ENCODE measurements at regions not wholly inside any gene's neighbourhood (a gene's known extent, or its start where the extent isn't known, plus 50 kb on each side); places are given as distances from the start of the nearest gene placed in this dataset.

GRCh38 chr1:91575909-91576519 is 75.4 kb downstream of the CDC7 start:
- peaks cover 7% of the 10 kb centered on the region for H3K4me1 ChIP-seq
- H3K27me3 ChIP-seq = no peaks in the 10 kb centered on the region
- DNase-seq (ENCODE audit: low spot score in 2 of 2) = no peak
- no peaks in the 10 kb centered on the region for H3K36me3 ChIP-seq
- no peak overlapping the region for H3K27ac ChIP-seq
- TF ChIP-seq EP300 (IDR thresholded peaks at IDR 0.05) = no peak
- no peak for TF ChIP-seq CTCF (IDR thresholded peaks at IDR 0.05)
- TF ChIP-seq POLR2A (IDR thresholded peaks at IDR 0.05) = no peak
- no peak for TF ChIP-seq POLR2AphosphoS5 (IDR thresholded peaks at IDR 0.05)
- H3K9me3 ChIP-seq = no peaks in the 10 kb centered on the region
- H3K4me3 ChIP-seq = no peak overlapping the region
- 75% methylated on average over 4 of the region's 4 CpGs for WGBS

GRCh38 chr1:91578320-91579109 is 77.9 kb downstream of the CDC7 start:
- Histone ChIP-seq H3K9me3 (no peaks in the 10 kb centered on the region), H3K4me1 (peaks cover 7% of the 10 kb centered on the region), H3K36me3 (no peaks in the 10 kb centered on the region), H3K27me3 (no peaks in the 10 kb centered on the region), H3K27ac (no peak overlapping the region), H3K4me3 (no peak overlapping the region)
- no peak for DNase-seq (ENCODE audit: low spot score in 2 of 2)
- TF ChIP-seq POLR2AphosphoS5 (IDR thresholded peaks at IDR 0.05) (no peak), EP300 (IDR thresholded peaks at IDR 0.05) (no peak), CTCF (IDR thresholded peaks at IDR 0.05) (no peak), POLR2A (IDR thresholded peaks at IDR 0.05) (no peak)
- 85% methylated on average over 5 of the region's 5 CpGs for WGBS

GRCh38 chr1:91579658-91580228 is 79.1 kb downstream of the CDC7 start:
- Histone ChIP-seq H3K4me1 (peaks cover 9% of the 10 kb centered on the region), H3K36me3 (no peaks in the 10 kb centered on the region), H3K4me3 (no peak overlapping the region), H3K27ac (no peak overlapping the region), H3K9me3 (no peaks in the 10 kb centered on the region), H3K27me3 (no peaks in the 10 kb centered on the region)
- no peak for TF ChIP-seq EP300 (IDR thresholded peaks at IDR 0.05)
- TF ChIP-seq CTCF (IDR thresholded peaks at IDR 0.05) = no peak
- no peak for TF ChIP-seq POLR2AphosphoS5 (IDR thresholded peaks at IDR 0.05)
- TF ChIP-seq POLR2A (IDR thresholded peaks at IDR 0.05) = no peak
- WGBS = 89% methylated on average over 5 of the region's 5 CpGs
- DNase-seq (ENCODE audit: low spot score in 2 of 2) = no peak

- Histone ChIP-seq H3K9me3 (no peaks in the 10 kb centered on the region), H3K36me3 (no peaks in the 10 kb centered on the region), H3K4me3 (no peak overlapping the region), H3K27ac (peak overlapping the region; percentile 51), H3K4me1 (peaks cover 9% of the 10 kb centered on the region), H3K27me3 (no peaks in the 10 kb centered on the region)
- 60% methylated on average over 4 of the region's 4 CpGs for WGBS
- TF ChIP-seq POLR2A (IDR thresholded peaks at IDR 0.05) (no peak), EP300 (IDR thresholded peaks at IDR 0.05) (no peak), POLR2AphosphoS5 (IDR thresholded peaks at IDR 0.05) (no peak), CTCF (IDR thresholded peaks at IDR 0.05) (no peak)
- DNase-seq (ENCODE audit: low spot score in 2 of 2) = no peak
These were observed 81.8 kb downstream of the CDC7 start for GRCh38 chr1:91582431-91582921.

GRCh38 chr1:91583326-91583755 is 82.7 kb downstream of the CDC7 start:
- no peak for DNase-seq (ENCODE audit: low spot score in 2 of 2)
- Histone ChIP-seq H3K27ac (peak overlapping the region; percentile 40), H3K9me3 (no peaks in the 10 kb centered on the region), H3K4me1 (peaks cover 9% of the 10 kb centered on the region), H3K27me3 (no peaks in the 10 kb centered on the region), H3K36me3 (no peaks in the 10 kb centered on the region), H3K4me3 (no peak overlapping the region)
- 47% methylated on average over 7 of the region's 7 CpGs for WGBS
- no peak for TF ChIP-seq EP300 (IDR thresholded peaks at IDR 0.05)
- TF ChIP-seq CTCF (IDR thresholded peaks at IDR 0.05) = no peak
- no peak for TF ChIP-seq POLR2A (IDR thresholded peaks at IDR 0.05)
- no peak for TF ChIP-seq POLR2AphosphoS5 (IDR thresholded peaks at IDR 0.05)

Data from suprapubic skin (tissue), 4 donors.